ENCODE measurements at regions not wholly inside any gene's neighbourhood (a gene's known extent, or its start where the extent isn't known, plus 50 kb on each side); places are given as distances from the start of the nearest gene placed in this dataset.

- H3K9ac ChIP-seq (ENCODE audit: low read depth, low read length, poor library complexity): no peak overlapping the region
- H3K18ac ChIP-seq (ENCODE audit: low read length): no peak overlapping the region
- peaks cover 0 to 2% of the 10 kb centered on the region in 2 donors for H3K9me3 ChIP-seq (replicated peaks in 1 of 2; ENCODE audit: control insufficient read depth in 2 of 2, insufficient read depth in 1 of 2, low read depth in 1 of 2, low read length in 2 of 2)
- no peaks in the 10 kb centered on the region for H3K79me1 ChIP-seq (ENCODE audit: low read depth, low read length)
- no peak overlapping the region for H3K4me2 ChIP-seq (ENCODE audit: insufficient read depth, low read length, poor library complexity, severe bottlenecking)
- H3K27me3 ChIP-seq (ENCODE audit: control insufficient read depth in 3 of 3, insufficient read depth in 3 of 3, low read depth in 1 of 3, low read length in 3 of 3): no peaks in the 10 kb centered on the region
- no peak overlapping the region for H2BK15ac ChIP-seq (ENCODE audit: low read length)
- H4K91ac ChIP-seq (ENCODE audit: low read depth, low read length, poor library complexity): no peak overlapping the region
- no peak overlapping the region for H3K4ac ChIP-seq (ENCODE audit: low read length)
- H2AFZ ChIP-seq (ENCODE audit: low read length): peak overlapping the region; percentile 17
- H2BK12ac ChIP-seq (ENCODE audit: low read length): no peak overlapping the region
- no peaks in the 10 kb centered on the region for H3K4me1 ChIP-seq (ENCODE audit: control insufficient read depth in 2 of 2, insufficient read depth in 1 of 2, low read depth in 1 of 2, low read length in 2 of 2)
- H4K8ac ChIP-seq (ENCODE audit: low read depth, low read length): no peak overlapping the region
- H2AK5ac ChIP-seq (ENCODE audit: low read depth, low read length): no peak overlapping the region
- no peak overlapping the region for H3K14ac ChIP-seq (ENCODE audit: low read length)
- no peak overlapping the region for H3K4me3 ChIP-seq (ENCODE audit: low read length in 2 of 2)
- H3K36me3 ChIP-seq (replicated peaks in 1 of 2; ENCODE audit: control insufficient read depth in 2 of 2, insufficient read depth in 2 of 2, low read length in 2 of 2): no peaks in the 10 kb centered on the region
- H2BK120ac ChIP-seq (ENCODE audit: low read depth, low read length): no peak overlapping the region
- no CpG with 5 or more reads among the region's 12 CpGs for WGBS, 2 donors (ENCODE audit: extremely low coverage in 2 of 2, insufficient read length in 2 of 2, insufficient replicate concordance in 1 of 2)
- H3K23ac ChIP-seq (ENCODE audit: low read depth, low read length, poor library complexity): no peak overlapping the region
- H3K27ac ChIP-seq (replicated peaks; ENCODE audit: low read length): no peak overlapping the region
- no peak for DNase-seq (ENCODE audit: low spot score)
- no peak overlapping the region for H2BK5ac ChIP-seq (ENCODE audit: low read length)
Measured at GRCh38 chr10:14468023-14468441, 137.3 kb upstream of the FRMD4A start.

DNA sequence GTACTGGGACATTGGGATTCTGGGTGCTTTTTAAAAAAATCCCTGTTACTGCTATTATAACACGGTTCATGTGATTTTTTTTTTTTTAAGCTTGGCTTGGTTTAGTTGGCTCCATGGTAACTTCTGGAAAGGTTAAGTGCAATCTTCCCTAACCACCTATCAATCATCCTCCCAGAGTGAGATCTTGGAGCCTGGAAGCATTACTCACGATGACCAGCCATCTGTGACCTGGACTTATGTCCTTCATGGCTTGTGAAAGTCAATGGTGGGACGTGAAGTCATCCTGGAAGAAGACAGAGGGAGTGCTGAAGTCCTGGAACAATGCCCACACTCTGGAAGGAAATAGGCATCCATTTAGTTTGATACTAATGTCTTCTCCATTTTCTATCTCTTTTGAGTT is 135.5 kb upstream of the FRMD4A start:
- Histone ChIP-seq H3K36me3 (replicated peaks in 1 of 2; ENCODE audit: control insufficient read depth in 2 of 2, insufficient read depth in 2 of 2, low read length in 2 of 2) (no peaks in the 10 kb centered on the region), H2BK5ac (ENCODE audit: low read length) (no peak overlapping the region), H3K14ac (ENCODE audit: low read length) (no peak overlapping the region), H3K9me3 (replicated peaks in 1 of 2; ENCODE audit: control insufficient read depth in 2 of 2, insufficient read depth in 1 of 2, low read depth in 1 of 2, low read length in 2 of 2) (peaks cover 0 to 4% of the 10 kb centered on the region in 2 donors), H3K79me1 (ENCODE audit: low read depth, low read length) (no peaks in the 10 kb centered on the region), H3K4ac (ENCODE audit: low read length) (no peak overlapping the region), H3K18ac (ENCODE audit: low read length) (no peak overlapping the region), H3K27ac (replicated peaks; ENCODE audit: low read length) (no peak overlapping the region), H4K8ac (ENCODE audit: low read depth, low read length) (no peak overlapping the region), H3K4me2 (ENCODE audit: insufficient read depth, low read length, poor library complexity, severe bottlenecking) (no peak overlapping the region), H2AFZ (ENCODE audit: low read length) (no peak overlapping the region), H3K27me3 (ENCODE audit: control insufficient read depth in 3 of 3, insufficient read depth in 3 of 3, low read depth in 1 of 3, low read length in 3 of 3) (no peaks in the 10 kb centered on the region), H2BK12ac (ENCODE audit: low read length) (no peak overlapping the region), H3K9ac (ENCODE audit: low read depth, low read length, poor library complexity) (no peak overlapping the region), H2BK120ac (ENCODE audit: low read depth, low read length) (no peak overlapping the region), H3K4me1 (ENCODE audit: control insufficient read depth in 2 of 2, insufficient read depth in 1 of 2, low read depth in 1 of 2, low read length in 2 of 2) (no peaks in the 10 kb centered on the region), H3K23ac (ENCODE audit: low read depth, low read length, poor library complexity) (no peak overlapping the region), H4K91ac (ENCODE audit: low read depth, low read length, poor library complexity) (no peak overlapping the region), H2AK5ac (ENCODE audit: low read depth, low read length) (no peak overlapping the region), H2BK15ac (ENCODE audit: low read length) (no peak overlapping the region), H3K4me3 (ENCODE audit: low read length in 2 of 2) (no peak overlapping the region)
- WGBS, 2 donors (ENCODE audit: extremely low coverage in 2 of 2, insufficient read length in 2 of 2, insufficient replicate concordance in 1 of 2): no CpG with 5 or more reads among the region's 3 CpGs
- DNase-seq (ENCODE audit: low spot score): no peak

DNA sequence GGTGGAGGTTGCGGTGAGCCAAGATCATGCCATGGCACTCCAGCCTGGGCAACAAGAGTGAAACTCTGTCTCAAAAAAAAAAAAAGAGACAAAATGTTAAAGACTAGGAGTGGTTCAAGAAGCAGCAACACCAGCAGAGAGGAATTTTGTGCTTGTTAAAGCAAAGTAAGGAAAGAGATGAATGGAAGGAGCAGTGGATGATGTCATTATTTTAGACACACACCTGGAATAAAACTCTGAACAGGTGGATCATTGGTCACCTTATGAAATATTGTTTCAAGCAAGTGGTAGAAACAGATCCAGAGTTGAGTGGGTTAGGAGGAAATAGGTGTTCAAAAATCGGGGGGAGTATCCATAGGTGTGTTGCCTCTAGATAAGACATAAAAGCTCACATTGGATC is 129.7 kb upstream of the FRMD4A start:
- WGBS, 2 donors (ENCODE audit: extremely low coverage in 2 of 2, insufficient read length in 2 of 2, insufficient replicate concordance in 1 of 2): no CpG with 5 or more reads among the region's 2 CpGs
- Histone ChIP-seq H3K4ac (ENCODE audit: low read length) (no peak overlapping the region), H2AFZ (ENCODE audit: low read length) (no peak overlapping the region), H3K27me3 (ENCODE audit: control insufficient read depth in 3 of 3, insufficient read depth in 3 of 3, low read depth in 1 of 3, low read length in 3 of 3) (no peaks in the 10 kb centered on the region), H4K8ac (ENCODE audit: low read depth, low read length) (no peak overlapping the region), H3K79me1 (ENCODE audit: low read depth, low read length) (no peaks in the 10 kb centered on the region), H4K91ac (ENCODE audit: low read depth, low read length, poor library complexity) (no peak overlapping the region), H2BK15ac (ENCODE audit: low read length) (no peak overlapping the region), H2AK5ac (ENCODE audit: low read depth, low read length) (no peak overlapping the region), H3K14ac (ENCODE audit: low read length) (no peak overlapping the region), H2BK120ac (ENCODE audit: low read depth, low read length) (no peak overlapping the region), H3K4me3 (ENCODE audit: low read length in 2 of 2) (no peak overlapping the region), H3K27ac (replicated peaks; ENCODE audit: low read length) (no peak overlapping the region), H3K4me2 (ENCODE audit: insufficient read depth, low read length, poor library complexity, severe bottlenecking) (no peak overlapping the region), H3K4me1 (ENCODE audit: control insufficient read depth in 2 of 2, insufficient read depth in 1 of 2, low read depth in 1 of 2, low read length in 2 of 2) (peaks cover 0 to 5% of the 10 kb centered on the region in 2 donors), H2BK12ac (ENCODE audit: low read length) (no peak overlapping the region), H3K36me3 (replicated peaks in 1 of 2; ENCODE audit: control insufficient read depth in 2 of 2, insufficient read depth in 2 of 2, low read length in 2 of 2) (no peaks in the 10 kb centered on the region), H2BK5ac (ENCODE audit: low read length) (no peak overlapping the region), H3K9ac (ENCODE audit: low read depth, low read length, poor library complexity) (no peak overlapping the region), H3K18ac (ENCODE audit: low read length) (no peak overlapping the region), H3K9me3 (replicated peaks in 1 of 2; ENCODE audit: control insufficient read depth in 2 of 2, insufficient read depth in 1 of 2, low read depth in 1 of 2, low read length in 2 of 2) (peaks cover 4% of the 10 kb centered on the region in 2 donors), H3K23ac (ENCODE audit: low read depth, low read length, poor library complexity) (no peak overlapping the region)
- DNase-seq (ENCODE audit: low spot score): no peak

- H3K9me3 ChIP-seq (replicated peaks in 1 of 2; ENCODE audit: control insufficient read depth in 2 of 2, insufficient read depth in 1 of 2, low read depth in 1 of 2, low read length in 2 of 2): peaks cover 4% of the 10 kb centered on the region in 2 donors
- H3K27me3 ChIP-seq (ENCODE audit: control insufficient read depth in 3 of 3, insufficient read depth in 3 of 3, low read depth in 1 of 3, low read length in 3 of 3): no peaks in the 10 kb centered on the region
- H2AK5ac ChIP-seq (ENCODE audit: low read depth, low read length): no peak overlapping the region
- H2BK12ac ChIP-seq (ENCODE audit: low read length): no peak overlapping the region
- H3K36me3 ChIP-seq (replicated peaks in 1 of 2; ENCODE audit: control insufficient read depth in 2 of 2, insufficient read depth in 2 of 2, low read length in 2 of 2): no peaks in the 10 kb centered on the region
- H3K14ac ChIP-seq (ENCODE audit: low read length): no peak overlapping the region
- no CpG with 5 or more reads among the region's 2 CpGs for WGBS, 2 donors (ENCODE audit: extremely low coverage in 2 of 2, insufficient read length in 2 of 2, insufficient replicate concordance in 1 of 2)
- no peak overlapping the region for H2BK120ac ChIP-seq (ENCODE audit: low read depth, low read length)
- no peak overlapping the region for H3K9ac ChIP-seq (ENCODE audit: low read depth, low read length, poor library complexity)
- no peak overlapping the region for H2BK5ac ChIP-seq (ENCODE audit: low read length)
- H3K4me3 ChIP-seq (ENCODE audit: low read length in 2 of 2): no peak overlapping the region
- peaks cover 0 to 5% of the 10 kb centered on the region in 2 donors for H3K4me1 ChIP-seq (ENCODE audit: control insufficient read depth in 2 of 2, insufficient read depth in 1 of 2, low read depth in 1 of 2, low read length in 2 of 2)
- no peak for DNase-seq (ENCODE audit: low spot score)
- no peaks in the 10 kb centered on the region for H3K79me1 ChIP-seq (ENCODE audit: low read depth, low read length)
- H3K23ac ChIP-seq (ENCODE audit: low read depth, low read length, poor library complexity): no peak overlapping the region
- no peak overlapping the region for H4K8ac ChIP-seq (ENCODE audit: low read depth, low read length)
- no peak overlapping the region for H3K4ac ChIP-seq (ENCODE audit: low read length)
- no peak overlapping the region for H3K27ac ChIP-seq (replicated peaks; ENCODE audit: low read length)
- no peak overlapping the region for H4K91ac ChIP-seq (ENCODE audit: low read depth, low read length, poor library complexity)
- no peak overlapping the region for H3K18ac ChIP-seq (ENCODE audit: low read length)
- H2BK15ac ChIP-seq (ENCODE audit: low read length): no peak overlapping the region
- H3K4me2 ChIP-seq (ENCODE audit: insufficient read depth, low read length, poor library complexity, severe bottlenecking): no peak overlapping the region
- H2AFZ ChIP-seq (ENCODE audit: low read length): peak overlapping the region; percentile 80
Measured at GRCh38 chr10:14459665-14460064, 128.9 kb upstream of the FRMD4A start.
